ENCODE measurements at regions not wholly inside any gene's neighbourhood (a gene's known extent, or its start where the extent isn't known, plus 50 kb on each side); places are given as distances from the start of the nearest gene placed in this dataset.

DNA sequence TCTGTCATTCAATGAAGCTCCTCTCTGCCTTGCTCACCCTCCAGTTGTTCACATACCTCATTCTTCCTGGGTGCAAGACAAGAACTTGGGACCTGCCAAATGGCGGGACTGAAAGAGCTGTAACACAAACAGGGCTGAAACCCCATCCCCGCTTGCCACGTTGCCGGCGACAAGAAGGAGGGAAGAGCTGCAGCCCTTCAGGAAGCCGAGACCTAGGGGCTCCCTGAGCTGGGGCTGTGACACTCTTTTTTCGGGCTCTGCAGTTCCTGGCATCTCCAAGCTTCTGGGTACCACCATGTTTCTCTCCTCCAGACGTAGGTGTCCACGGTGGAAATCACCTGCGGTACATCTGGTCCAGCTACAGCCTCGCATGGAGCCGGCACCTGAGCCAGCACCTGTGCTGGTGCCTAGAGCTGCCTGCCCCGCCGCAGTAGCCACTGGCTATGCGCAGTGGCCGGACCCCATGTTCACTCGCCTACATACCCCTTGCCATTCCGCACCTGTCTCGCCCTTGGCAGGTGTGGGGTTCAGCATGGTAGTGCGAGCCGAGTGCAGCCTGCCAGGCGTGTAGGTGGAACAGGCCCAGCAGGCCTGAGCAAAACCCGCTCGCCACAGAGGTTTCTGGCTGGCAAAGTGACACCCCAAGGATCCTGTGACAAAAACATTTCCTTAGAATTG, 367.0 kb upstream of the NEGR1 start (continued):
- TF ChIP-seq, protein P1, sequence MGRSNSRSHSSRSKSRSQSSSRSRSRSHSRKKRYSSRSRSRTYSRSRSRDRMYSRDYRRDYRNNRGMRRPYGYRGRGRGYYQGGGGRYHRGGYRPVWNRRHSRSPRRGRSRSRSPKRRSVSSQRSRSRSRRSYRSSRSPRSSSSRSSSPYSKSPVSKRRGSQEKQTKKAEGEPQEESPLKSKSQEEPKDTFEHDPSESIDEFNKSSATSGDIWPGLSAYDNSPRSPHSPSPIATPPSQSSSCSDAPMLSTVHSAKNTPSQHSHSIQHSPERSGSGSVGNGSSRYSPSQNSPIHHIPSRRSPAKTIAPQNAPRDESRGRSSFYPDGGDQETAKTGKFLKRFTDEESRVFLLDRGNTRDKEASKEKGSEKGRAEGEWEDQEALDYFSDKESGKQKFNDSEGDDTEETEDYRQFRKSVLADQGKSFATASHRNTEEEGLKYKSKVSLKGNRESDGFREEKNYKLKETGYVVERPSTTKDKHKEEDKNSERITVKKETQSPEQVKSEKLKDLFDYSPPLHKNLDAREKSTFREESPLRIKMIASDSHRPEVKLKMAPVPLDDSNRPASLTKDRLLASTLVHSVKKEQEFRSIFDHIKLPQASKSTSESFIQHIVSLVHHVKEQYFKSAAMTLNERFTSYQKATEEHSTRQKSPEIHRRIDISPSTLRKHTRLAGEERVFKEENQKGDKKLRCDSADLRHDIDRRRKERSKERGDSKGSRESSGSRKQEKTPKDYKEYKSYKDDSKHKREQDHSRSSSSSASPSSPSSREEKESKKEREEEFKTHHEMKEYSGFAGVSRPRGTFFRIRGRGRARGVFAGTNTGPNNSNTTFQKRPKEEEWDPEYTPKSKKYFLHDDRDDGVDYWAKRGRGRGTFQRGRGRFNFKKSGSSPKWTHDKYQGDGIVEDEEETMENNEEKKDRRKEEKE (IDR thresholded peaks at IDR 0.05), result no peak
- TF ChIP-seq SMARCA5 (IDR thresholded peaks at IDR 0.05) (no peak), IKZF1 (conservative IDR thresholded peaks at IDR 0.05) (no peak)

DNA sequence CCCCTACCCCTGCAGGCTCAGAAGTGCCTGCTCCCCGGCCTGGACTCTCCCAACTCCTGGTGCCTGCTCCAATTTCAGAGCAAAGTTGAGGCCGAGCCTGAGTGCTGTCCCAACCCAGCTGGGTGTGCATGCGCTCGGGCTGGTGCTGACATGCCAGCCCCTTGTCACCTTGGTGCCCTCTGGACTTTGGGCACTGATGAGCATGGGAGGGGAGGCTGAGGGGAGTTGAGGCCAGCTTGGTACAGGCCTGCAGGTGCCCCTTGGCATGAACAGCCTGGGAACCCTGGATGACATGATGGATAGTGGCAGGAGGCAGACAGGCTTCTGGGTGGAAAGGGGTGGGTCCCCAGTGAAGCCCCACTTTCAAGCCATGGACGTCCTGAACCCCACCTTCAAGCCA, 366.1 kb upstream of the NEGR1 start:
- no peak for ATAC-seq
- Histone ChIP-seq H2AFZ (ENCODE audit: control insufficient read depth, low read depth, low read length) (no peak overlapping the region), H3K9me3 (replicated peaks; ENCODE audit: control insufficient read depth, insufficient read depth, low read length) (no peaks in the 10 kb centered on the region), H3K9ac (ENCODE audit: control insufficient read depth, insufficient read depth, low read length) (no peak overlapping the region), H3K36me3 (ENCODE audit: control insufficient read depth in 2 of 2, insufficient read depth in 2 of 2, low read length in 1 of 2) (no peaks in the 10 kb centered on the region), H3K79me2 (ENCODE audit: control insufficient read depth, insufficient read depth, low read length) (no peaks in the 10 kb centered on the region), H3K4me1 (ENCODE audit: control insufficient read depth, insufficient read depth, low read length) (no peaks in the 10 kb centered on the region), H4K20me1 (ENCODE audit: control insufficient read depth, insufficient read depth) (no peaks in the 10 kb centered on the region), H3K4me2 (ENCODE audit: control insufficient read depth, insufficient read depth) (no peak overlapping the region), H3K27ac (ENCODE audit: control insufficient read depth, insufficient read depth) (no peak overlapping the region), H3K27me3 (replicated peaks in 1 of 2; ENCODE audit: control insufficient read depth in 2 of 2, insufficient read depth in 2 of 2, low read length in 1 of 2) (no peaks in the 10 kb centered on the region), H3K4me3 (no peak overlapping the region)
- BruUV-seq (replicated peaks), result no TSS peak
- SMC1A ChIA-PET (ENCODE audit: uncharacterized antibody, unreplicated experiment), result interaction anchor here (1.5 kb wide), 1 partner anchor 9 kb away, joined by 4 read pairs; no protein-coding TSS in a partner anchor
- RAD21 ChIA-PET (ENCODE audit: unreplicated experiment), result no interaction called here
- POLR2A ChIA-PET, result no interaction called here
- CTCF ChIA-PET, result no interaction called here
- no peak for DNase-seq (ENCODE audit: low read depth, low spot score)
- in situ Hi-C loops (cut with MboI) (no loop called here), intact Hi-C loops (cut with micrococcal nuclease; ENCODE audit: unreplicated experiment) (no loop called here)
- no peak for FAIRE-seq
- 0% methylated on average over 5 of the region's 5 CpGs for WGBS (ENCODE audit: insufficient coverage, insufficient replicate concordance, low lambda C conversion rate, missing lambda C conversion rate)
- TF ChIP-seq ETV6 (conservative IDR thresholded peaks at IDR 0.05 in 1 of 2, IDR thresholded peaks at IDR 0.05 in 1 of 2; ENCODE audit: borderline replicate concordance in 1 of 2, low read depth in 1 of 2) (no peak), PAX8 (IDR thresholded peaks at IDR 0.05) (no peak), JUNB (IDR thresholded peaks at IDR 0.05) (no peak), MTA3 (IDR thresholded peaks at IDR 0.05; ENCODE audit: borderline replicate concordance, low read length) (no peak), STAT1 (conservative IDR thresholded peaks at IDR 0.05) (no peak), IKZF2 (IDR thresholded peaks at IDR 0.05) (no peak), SMAD1 (IDR thresholded peaks at IDR 0.05; ENCODE audit: low read depth, partially characterized antibody) (no peak), DPF2 (IDR thresholded peaks at IDR 0.05) (no peak), SRF (IDR thresholded peaks at IDR 0.05; ENCODE audit: low read depth in 2 of 2, low read length in 2 of 2) (no peak)
- TF ChIP-seq, protein P1 (IDR thresholded peaks at IDR 0.05), result no peak
- TF ChIP-seq, protein P2, sequence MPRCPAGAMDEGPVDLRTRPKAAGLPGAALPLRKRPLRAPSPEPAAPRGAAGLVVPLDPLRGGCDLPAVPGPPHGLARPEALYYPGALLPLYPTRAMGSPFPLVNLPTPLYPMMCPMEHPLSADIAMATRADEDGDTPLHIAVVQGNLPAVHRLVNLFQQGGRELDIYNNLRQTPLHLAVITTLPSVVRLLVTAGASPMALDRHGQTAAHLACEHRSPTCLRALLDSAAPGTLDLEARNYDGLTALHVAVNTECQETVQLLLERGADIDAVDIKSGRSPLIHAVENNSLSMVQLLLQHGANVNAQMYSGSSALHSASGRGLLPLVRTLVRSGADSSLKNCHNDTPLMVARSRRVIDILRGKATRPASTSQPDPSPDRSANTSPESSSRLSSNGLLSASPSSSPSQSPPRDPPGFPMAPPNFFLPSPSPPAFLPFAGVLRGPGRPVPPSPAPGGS (IDR thresholded peaks at IDR 0.05; ENCODE audit: borderline replicate concordance, insufficient read depth, low read depth, low read length, poor library complexity, severe bottlenecking), result no peak
- TF ChIP-seq, protein P3, sequence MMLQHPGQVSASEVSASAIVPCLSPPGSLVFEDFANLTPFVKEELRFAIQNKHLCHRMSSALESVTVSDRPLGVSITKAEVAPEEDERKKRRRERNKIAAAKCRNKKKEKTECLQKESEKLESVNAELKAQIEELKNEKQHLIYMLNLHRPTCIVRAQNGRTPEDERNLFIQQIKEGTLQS (IDR thresholded peaks at IDR 0.05; ENCODE audit: borderline replicate concordance, extremely low read depth, low read depth, low read length), result no peak
